HCT116 (cell line): ENCODE measurements at regions not wholly inside any gene's neighbourhood (a gene's known extent, or its start where the extent isn't known, plus 50 kb on each side); places are given as distances from the start of the nearest gene placed in this dataset.

Source experiments
- ATAC-seq: fragments of 200-7000 bp; cut with Tn5 transposase; 2 replicates; pipeline ENCODE4 v1.9.1; 2020; ENCODE audit warnings: mild to moderate bottlenecking, moderate library complexity
- BruUV-seq: library from RNA; stranded (reverse); fragments of 400-500 nt; replicated peaks from 2 replicates; lab custom pipeline; 2021; lab: Mats Ljungman, UMichigan
- CTCF ChIA-PET: fragments of 300-600 bp; sonication (Branson Sonifier 250); formaldehyde crosslinking; loops from one replicate; lab custom pipeline; 2021; ENCODE audit warnings: antibody characterized with exemption; lab: Charles Lee
- POLR2A ChIA-PET: fragments of 300-600, 350-600 bp; sonication (Branson Sonifier 250); formaldehyde crosslinking; loops from one replicate; lab custom pipeline; 2021; ENCODE audit warnings: antibody characterized with exemption; lab: Charles Lee
- RAD21 ChIA-PET, 2 experiments: fragments of 300-600 bp; sonication (Branson Sonifier 250); formaldehyde crosslinking; loops; one replicate each; lab custom pipeline; 2023; ENCODE audit warnings: low total read pairs in 2 of 2; ENCODE audit not compliant: uncharacterized antibody in 2 of 2, unreplicated experiment in 2 of 2, low non-redundant PET in 1 of 2; lab: Charles Lee
- DNase-seq: peaks from one replicate; pipeline ENCODE4 v3.0.0-alpha.2; 2010; ENCODE audit warnings: low read depth, low spot score
- H2AFZ ChIP-seq: fragments of 200-600 bp; shearing (Covaris generic), sonication (generic); 2 replicates; pipeline ENCODE4 v1.6.1; 2017; ENCODE audit warnings: low read depth, mixed run types, mixed read lengths, antibody characterized with exemption, low read length; ENCODE audit not compliant: poor library complexity, severe bottlenecking
- H3K27ac ChIP-seq: 2 replicates; pipeline ENCODE4 v1.5.1; 2012; ENCODE audit warnings: low read depth, low read length
- H3K27me3 ChIP-seq: fragments of 200-600 bp; sonication (generic); 2 replicates; pipeline ENCODE4 v1.6.1; 2016; ENCODE audit warnings: mixed run types, low read length, mixed read lengths; ENCODE audit not compliant: insufficient read depth
- H3K36me3 ChIP-seq, 2 experiments: fragments of 200-500 bp in 1 of 2; fragments of 200-600 bp in 1 of 2; sonication (Bioruptor generic) in 1 of 2; sonication (generic) in 1 of 2; 2 replicates each; pipeline versions ENCODE4 v1.5.1 to v1.6.1; 2014 to 2016; ENCODE audit warnings: low read length in 2 of 2, inconsistent platforms in 1 of 2, mixed read lengths in 1 of 2, mixed run types in 1 of 2; ENCODE audit not compliant: insufficient read depth in 2 of 2, control insufficient read depth in 1 of 2
- H3K4me1 ChIP-seq, 2 experiments: fragments of 200-600 bp in 1 of 2; sonication (generic) in 1 of 2; 2 replicates each; pipeline versions ENCODE4 v1.5.1 to v1.6.1; 2012 to 2017; ENCODE audit warnings: low read length in 2 of 2, inconsistent platforms in 1 of 2, mild to moderate bottlenecking in 1 of 2, mixed read lengths in 1 of 2, mixed run types in 1 of 2, moderate library complexity in 1 of 2; ENCODE audit not compliant: insufficient read depth in 2 of 2, control insufficient read depth in 1 of 2
- H3K4me2 ChIP-seq: fragments of 200-600 bp; sonication (generic); 2 replicates; pipeline ENCODE4 v1.6.1; 2017; ENCODE audit warnings: mixed run types, low read length, mixed read lengths
- H3K4me3 ChIP-seq, 2 experiments: fragments of 200-600 bp in 1 of 2; sonication (generic) in 1 of 2; replicated peaks in 1 of 2; 2 replicates each; pipeline ENCODE4 v1.5.1; 2011 to 2016; ENCODE audit warnings: low read length in 2 of 2, control low read depth in 1 of 2, low read depth in 1 of 2, mild to moderate bottlenecking in 1 of 2, mixed read lengths in 1 of 2, mixed run types in 1 of 2
- H3K79me2 ChIP-seq: fragments of 200-600 bp; sonication (generic); 2 replicates; pipeline ENCODE4 v1.6.1; 2017; ENCODE audit warnings: mild to moderate bottlenecking, mixed run types, low read length, moderate library complexity, mixed read lengths; ENCODE audit not compliant: insufficient read depth
- H3K9ac ChIP-seq: fragments of 200-600 bp; sonication (generic); 2 replicates; pipeline ENCODE4 v1.6.1; 2016; ENCODE audit warnings: low read length, mixed read lengths
- H3K9me2 ChIP-seq: fragments of 200-600 bp; sonication (generic), shearing (Covaris generic); 2 replicates; pipeline ENCODE4 v1.6.1; 2017; ENCODE audit warnings: mixed run types, mild to moderate bottlenecking, moderate library complexity; ENCODE audit not compliant: insufficient read depth
- H3K9me3 ChIP-seq, 2 experiments: fragments of 200-500 bp in 1 of 2; fragments of 200-600 bp in 1 of 2; sonication (Bioruptor generic) in 1 of 2; sonication (generic) in 1 of 2; 2 replicates each; pipeline ENCODE4 v1.6.1; 2014 to 2017; ENCODE audit warnings: low read length in 2 of 2, mixed read lengths in 2 of 2, inconsistent platforms in 1 of 2, low read depth in 1 of 2, mild to moderate bottlenecking in 1 of 2, mixed run types in 1 of 2, moderate library complexity in 1 of 2; ENCODE audit not compliant: control insufficient read depth in 1 of 2, insufficient read depth in 1 of 2
- H4K20me1 ChIP-seq: fragments of 200-600 bp; sonication (generic), shearing (Covaris generic); 2 replicates; pipeline ENCODE4 v1.6.1; 2017; ENCODE audit warnings: mixed run types, mild to moderate bottlenecking, moderate library complexity; ENCODE audit not compliant: insufficient read depth
- CEBPB ChIP-seq: IDR thresholded peaks from 2 replicates; pipeline ENCODE4 v1.6.1; 2012; ENCODE audit warnings: low read depth
- CTCF ChIP-seq, 3 experiments: fragments of 200-600 bp in 1 of 3; sonication (generic) in 1 of 3; IDR thresholded peaks in 2 of 3; conservative IDR thresholded peaks in 1 of 3; 2 replicates each; pipeline ENCODE4 v1.5.1; 2012 to 2017; ENCODE audit warnings: low read depth in 2 of 3, low read length in 2 of 3, antibody characterized with exemption in 1 of 3, borderline replicate concordance in 1 of 3, control low read depth in 1 of 3, mild to moderate bottlenecking in 1 of 3, mixed read lengths in 1 of 3, mixed run types in 1 of 3, moderate library complexity in 1 of 3; ENCODE audit not compliant: insufficient read depth in 1 of 3
- ELF1 ChIP-seq: IDR thresholded peaks from 2 replicates; pipeline ENCODE4 v1.6.1; 2012; ENCODE audit warnings: low read depth, borderline replicate concordance
- EZH2phosphoT487 ChIP-seq: fragments of 200-600 bp; IDR thresholded peaks from 2 replicates; pipeline ENCODE4 v1.6.1; 2018; ENCODE audit warnings: antibody characterized with exemption, borderline replicate concordance
- REST ChIP-seq: IDR thresholded peaks from 2 replicates; pipeline ENCODE4 v1.6.1; 2012; ENCODE audit warnings: low read depth
- SP1 ChIP-seq: IDR thresholded peaks from 2 replicates; pipeline ENCODE4 v1.6.1; 2012; ENCODE audit warnings: low read depth
- SRF ChIP-seq: IDR thresholded peaks from 2 replicates; pipeline ENCODE4 v1.6.1; 2012; ENCODE audit warnings: low read depth
- TCF7L2 ChIP-seq: IDR thresholded peaks from 2 replicates; pipeline ENCODE4 v1.7.0; 2011; ENCODE audit warnings: borderline replicate concordance, inconsistent platforms; ENCODE audit not compliant: insufficient read depth, insufficient read length; ENCODE audit errors: extremely low read depth
- YY1 ChIP-seq: IDR thresholded peaks from 2 replicates; pipeline ENCODE4 v1.6.1; 2011; ENCODE audit warnings: low read length, low read depth, moderate library complexity, mild to moderate bottlenecking; ENCODE audit not compliant: insufficient replicate concordance; ENCODE audit errors: extremely low read depth
- ZFX ChIP-seq: fragments of 450-650 bp; IDR thresholded peaks from 2 replicates; pipeline ENCODE4 v1.6.1; 2017
- ZNF274 ChIP-seq: fragments of 200-500 bp; sonication (Bioruptor generic); IDR thresholded peaks from 2 replicates; pipeline ENCODE4 v1.6.1; 2014; ENCODE audit warnings: mild to moderate bottlenecking, low read depth, low read length, inconsistent platforms
- intact Hi-C: fragments of 100-400 bp; cut with micrococcal nuclease; formaldehyde crosslinking; loops from 2 replicates; pipeline ENCODE4 v1.10.0; 2022

GRCh38 chr9:6096821-6097220 lies 81.4 kb upstream of the RANBP6 start:
- Histone ChIP-seq H3K9ac (no peak overlapping the region), H3K4me3 (no peak overlapping the region), H3K9me2 (no peaks in the 10 kb centered on the region), H3K36me3 (no peaks in the 10 kb centered on the region), H3K27me3 (no peaks in the 10 kb centered on the region), H4K20me1 (no peaks in the 10 kb centered on the region), H3K4me2 (no peak overlapping the region), H3K27ac (no peak overlapping the region), H3K4me1 (peaks cover under 1 to 3% of the 10 kb centered on the region in 2 experiments; a peak in 3 of 4 replicates), H2AFZ (no peak overlapping the region), H3K79me2 (no peaks in the 10 kb centered on the region), H3K9me3 (no peaks in the 10 kb centered on the region)
- TF ChIP-seq SRF (no peak), ZFX (no peak), CEBPB (no peak)
- ChIA-PET POLR2A (no interaction called here), RAD21 (no interaction called here), CTCF (no interaction called here)
- DNase-seq = no peak
- no peak for ATAC-seq
- intact Hi-C loops = no loop called here
- BruUV-seq = no TSS peak

- H3K9me2 ChIP-seq = no peaks in the 10 kb centered on the region
- H3K4me3 ChIP-seq = no peak overlapping the region
- H2AFZ ChIP-seq = no peak overlapping the region
- ChIA-PET POLR2A (no interaction called here), RAD21 (no interaction called here), CTCF (interaction anchor here (1.1 kb wide), 1 partner anchor 16 kb away, joined by 3 read pairs; no protein-coding TSS in a partner anchor)
- no peaks in the 10 kb centered on the region for H3K27me3 ChIP-seq
- ATAC-seq = no peak
- H3K4me1 ChIP-seq = peaks cover 0 to 9% of the 10 kb centered on the region in 2 experiments; a peak in 1 of 4 replicates
- H3K9ac ChIP-seq = no peak overlapping the region
- intact Hi-C loops = no loop called here
- no peak for DNase-seq
- no peaks in the 10 kb centered on the region for H3K79me2 ChIP-seq
- H4K20me1 ChIP-seq = no peaks in the 10 kb centered on the region
- no peak overlapping the region for H3K4me2 ChIP-seq
- no TSS peak for BruUV-seq
- H3K9me3 ChIP-seq = no peaks in the 10 kb centered on the region
- H3K36me3 ChIP-seq = no peaks in the 10 kb centered on the region
- H3K27ac ChIP-seq = no peak overlapping the region
- no peak for TF ChIP-seq YY1
- TF ChIP-seq ZNF274 = no peak
- no peak for TF ChIP-seq ELF1
- no peak for TF ChIP-seq SP1
- TF ChIP-seq EZH2phosphoT487 = no peak
- TF ChIP-seq CTCF (IDR thresholded peaks at IDR 0.05 in 2 of 3, conservative IDR thresholded peaks at IDR 0.05 in 1 of 3; ENCODE audit: borderline replicate concordance in 1 of 3, insufficient read depth in 1 of 3, low read depth in 2 of 3, low read length in 2 of 3) = no peak
- TF ChIP-seq ZFX = no peak
- no peak for TF ChIP-seq TCF7L2
- no peak for TF ChIP-seq REST
These were observed 75.1 kb upstream of the RANBP6 start for GRCh38 chr9:6090277-6091210.
